ENCODE measurements at regions not wholly inside any gene's neighbourhood (a gene's known extent, or its start where the extent isn't known, plus 50 kb on each side); places are given as distances from the start of the nearest gene placed in this dataset.

DNA sequence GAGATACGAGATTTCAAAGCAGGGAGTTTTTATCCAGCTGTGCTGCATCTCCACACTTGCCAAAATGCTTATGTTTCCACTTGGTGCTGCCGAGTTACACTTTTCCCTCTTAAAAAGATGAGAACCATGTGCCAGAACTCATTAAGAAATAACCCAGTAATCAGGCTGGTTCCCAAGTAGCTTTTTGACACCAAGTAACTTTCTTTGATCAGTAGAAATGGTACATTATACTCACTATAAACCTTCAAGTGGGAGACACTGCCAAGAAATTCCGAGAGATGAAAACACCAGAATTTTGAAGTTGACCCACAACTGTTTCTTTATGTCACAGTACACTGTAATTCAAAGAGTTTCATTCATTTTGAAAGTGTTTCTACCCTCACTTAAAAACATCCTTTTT is 164.6 kb upstream of the CCDC54 start:
- CTCF ChIA-PET: interaction anchor here (0.6 to 4.7 kb wide), 4 partner anchors 16 to 1220 kb away, joined by 3 to 37 read pairs (median 4); no protein-coding TSS in a partner anchor
- Mint-ChIP-seq H3K4me3 (ENCODE audit: unreplicated experiment) (no peak overlapping the region), H3K27ac (ENCODE audit: low read depth, unreplicated experiment) (peak overlapping the region; percentile 18), H3K9me3 (ENCODE audit: unreplicated experiment) (no peaks in the 10 kb centered on the region), H3K27me3 (ENCODE audit: insufficient read depth, unreplicated experiment) (no peaks in the 10 kb centered on the region), H3K4me1 (ENCODE audit: insufficient read depth, unreplicated experiment) (peaks cover 51% of the 10 kb centered on the region), H3K36me3 (ENCODE audit: insufficient read depth, unreplicated experiment) (no peaks in the 10 kb centered on the region)
- POLR2A ChIA-PET: interaction anchor here (1.0 to 3.3 kb wide), 3 partner anchors 12 to 24 kb away, joined by 3 to 24 read pairs (median 4); no protein-coding TSS in a partner anchor
- DNase-seq (ENCODE audit: unreplicated experiment): no peak
- intact Hi-C loops (cut with micrococcal nuclease): no loop called here
- no TSS peak for BruUV-seq (replicated peaks)
- TF ChIP-seq, protein P1, sequence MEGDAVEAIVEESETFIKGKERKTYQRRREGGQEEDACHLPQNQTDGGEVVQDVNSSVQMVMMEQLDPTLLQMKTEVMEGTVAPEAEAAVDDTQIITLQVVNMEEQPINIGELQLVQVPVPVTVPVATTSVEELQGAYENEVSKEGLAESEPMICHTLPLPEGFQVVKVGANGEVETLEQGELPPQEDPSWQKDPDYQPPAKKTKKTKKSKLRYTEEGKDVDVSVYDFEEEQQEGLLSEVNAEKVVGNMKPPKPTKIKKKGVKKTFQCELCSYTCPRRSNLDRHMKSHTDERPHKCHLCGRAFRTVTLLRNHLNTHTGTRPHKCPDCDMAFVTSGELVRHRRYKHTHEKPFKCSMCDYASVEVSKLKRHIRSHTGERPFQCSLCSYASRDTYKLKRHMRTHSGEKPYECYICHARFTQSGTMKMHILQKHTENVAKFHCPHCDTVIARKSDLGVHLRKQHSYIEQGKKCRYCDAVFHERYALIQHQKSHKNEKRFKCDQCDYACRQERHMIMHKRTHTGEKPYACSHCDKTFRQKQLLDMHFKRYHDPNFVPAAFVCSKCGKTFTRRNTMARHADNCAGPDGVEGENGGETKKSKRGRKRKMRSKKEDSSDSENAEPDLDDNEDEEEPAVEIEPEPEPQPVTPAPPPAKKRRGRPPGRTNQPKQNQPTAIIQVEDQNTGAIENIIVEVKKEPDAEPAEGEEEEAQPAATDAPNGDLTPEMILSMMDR (IDR thresholded peaks at IDR 0.05; ENCODE audit: unreplicated experiment): no peak

DNA sequence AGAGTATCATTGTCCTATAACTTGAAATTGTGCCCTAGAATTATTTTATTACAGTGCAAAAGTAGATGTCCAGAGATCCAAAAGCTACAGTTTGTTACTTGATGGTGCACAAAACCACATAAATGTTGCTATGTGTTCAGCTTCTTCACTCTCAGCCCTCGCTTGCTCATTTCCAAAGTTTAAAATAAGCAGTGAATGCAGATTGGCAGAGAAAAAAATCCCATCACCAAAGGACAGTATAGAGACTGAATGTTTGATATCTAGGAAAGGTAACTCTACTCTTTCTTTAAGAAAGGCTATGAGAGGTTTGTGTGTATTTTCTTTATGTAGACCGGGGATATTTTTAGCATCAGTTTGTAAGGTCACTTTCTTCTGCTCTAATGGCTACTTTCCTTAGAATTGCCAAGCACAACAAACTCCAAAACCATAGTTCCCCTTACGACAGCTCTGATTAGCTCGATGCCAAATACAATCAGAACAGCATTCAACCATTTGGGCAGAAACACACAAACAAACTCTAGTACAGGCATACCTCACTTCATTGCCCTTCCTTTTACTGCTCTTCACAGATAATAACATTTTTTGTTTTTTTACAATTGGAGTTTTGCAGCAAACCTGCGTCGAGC is 164.1 kb upstream of the CCDC54 start:
- POLR2A ChIA-PET: interaction anchor here (0.7 to 4.2 kb wide), 6 partner anchors 11 to 218 kb away, joined by 3 to 37 read pairs (median 14); no protein-coding TSS in a partner anchor

DNA sequence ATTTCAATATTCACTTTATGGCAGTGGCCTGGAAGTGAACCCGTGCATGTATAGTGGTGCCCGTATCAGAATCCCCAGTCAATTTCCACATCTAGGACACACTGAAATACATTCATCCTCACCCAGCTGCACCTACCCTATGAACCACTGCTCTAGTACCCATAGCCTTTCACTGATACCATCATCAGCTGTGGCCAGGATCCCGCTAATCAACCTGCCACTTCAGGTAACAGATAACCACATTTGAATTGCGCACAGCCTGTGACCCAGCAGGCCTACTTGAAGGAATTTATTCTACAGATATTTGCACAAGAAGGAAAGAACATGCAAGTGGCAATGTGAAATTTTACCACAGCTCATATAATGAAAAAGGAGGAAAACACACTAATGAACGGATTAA is 161.0 kb upstream of the CCDC54 start:
- H3K9me3 Mint-ChIP-seq (ENCODE audit: unreplicated experiment): no peaks in the 10 kb centered on the region
- DNase-seq (ENCODE audit: unreplicated experiment): no peak
- peaks cover 38% of the 10 kb centered on the region for H3K4me1 Mint-ChIP-seq (ENCODE audit: insufficient read depth, unreplicated experiment)
- peak overlapping the region; percentile 90 for H3K27ac Mint-ChIP-seq (ENCODE audit: low read depth, unreplicated experiment)
- TF ChIP-seq, protein P1 (IDR thresholded peaks at IDR 0.05; ENCODE audit: unreplicated experiment): no peak
- intact Hi-C loops (cut with micrococcal nuclease): no loop called here
- H3K27me3 Mint-ChIP-seq (ENCODE audit: insufficient read depth, unreplicated experiment): no peaks in the 10 kb centered on the region
- POLR2A ChIA-PET: interaction anchor here (0.9 to 4.2 kb wide), 9 partner anchors 8 to 308 kb away, joined by 3 to 40 read pairs (median 5); no protein-coding TSS in a partner anchor
- CTCF ChIA-PET: interaction anchor here (0.6 to 4.7 kb wide), 6 partner anchors 9 to 475 kb away, joined by 3 to 37 read pairs (median 4); no protein-coding TSS in a partner anchor
- no peaks in the 10 kb centered on the region for H3K36me3 Mint-ChIP-seq (ENCODE audit: insufficient read depth, unreplicated experiment)
- H3K4me3 Mint-ChIP-seq (ENCODE audit: unreplicated experiment): peak overlapping the region; percentile 28
- BruUV-seq (replicated peaks): no TSS peak

More for the DNA sequence above, 164.1 kb upstream of the CCDC54 start:
- no peak overlapping the region for H3K4me3 Mint-ChIP-seq (ENCODE audit: unreplicated experiment)
- DNase-seq (ENCODE audit: unreplicated experiment): no peak
- H3K27ac Mint-ChIP-seq (ENCODE audit: low read depth, unreplicated experiment): peak overlapping the region; percentile 18
- no TSS peak for BruUV-seq (replicated peaks)
- CTCF ChIA-PET: interaction anchor here (0.6 to 4.7 kb wide), 3 partner anchors 16 to 26 kb away, joined by 3 to 37 read pairs (median 3); no protein-coding TSS in a partner anchor
- TF ChIP-seq, protein P1 (IDR thresholded peaks at IDR 0.05; ENCODE audit: unreplicated experiment): no peak
- H3K27me3 Mint-ChIP-seq (ENCODE audit: insufficient read depth, unreplicated experiment): no peaks in the 10 kb centered on the region
- intact Hi-C loops (cut with micrococcal nuclease): no loop called here
- H3K36me3 Mint-ChIP-seq (ENCODE audit: insufficient read depth, unreplicated experiment): no peaks in the 10 kb centered on the region
- peaks cover 45% of the 10 kb centered on the region for H3K4me1 Mint-ChIP-seq (ENCODE audit: insufficient read depth, unreplicated experiment)
- no peaks in the 10 kb centered on the region for H3K9me3 Mint-ChIP-seq (ENCODE audit: unreplicated experiment)

DNA sequence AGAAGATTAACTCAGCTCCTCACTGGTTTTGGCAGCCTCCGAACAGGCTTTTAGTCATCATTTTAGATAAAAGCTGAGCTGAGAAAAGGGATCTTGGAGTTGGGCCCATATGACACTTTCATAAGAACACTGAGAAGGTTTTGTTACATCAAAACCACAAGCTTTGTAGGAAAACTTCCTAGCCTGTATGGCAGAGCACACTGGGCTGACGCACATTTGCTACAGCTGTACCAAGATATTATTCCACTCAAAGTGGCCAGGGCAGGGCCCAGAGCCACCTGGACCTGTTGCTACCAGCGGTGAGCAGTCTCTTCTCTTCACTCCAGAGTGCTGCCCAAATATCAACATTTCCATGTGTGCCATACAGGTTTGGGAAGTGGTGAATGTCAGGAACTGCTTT is 160.5 kb upstream of the CCDC54 start:
- peak overlapping the region; percentile 90 for H3K27ac Mint-ChIP-seq (ENCODE audit: low read depth, unreplicated experiment)
- POLR2A ChIA-PET: interaction anchor here (0.9 to 4.2 kb wide), 9 partner anchors 8 to 308 kb away, joined by 3 to 40 read pairs (median 5); no protein-coding TSS in a partner anchor
- BruUV-seq (replicated peaks): TSS peak; percentile 91
- peaks cover 35% of the 10 kb centered on the region for H3K4me1 Mint-ChIP-seq (ENCODE audit: insufficient read depth, unreplicated experiment)
- TF ChIP-seq, protein P1 (IDR thresholded peaks at IDR 0.05; ENCODE audit: unreplicated experiment): no peak
- H3K9me3 Mint-ChIP-seq (ENCODE audit: unreplicated experiment): no peaks in the 10 kb centered on the region
- H3K36me3 Mint-ChIP-seq (ENCODE audit: insufficient read depth, unreplicated experiment): no peaks in the 10 kb centered on the region
- intact Hi-C loops (cut with micrococcal nuclease): no loop called here
- peak overlapping the region; percentile 28 for H3K4me3 Mint-ChIP-seq (ENCODE audit: unreplicated experiment)
- CTCF ChIA-PET: interaction anchor here (0.6 to 4.7 kb wide), 6 partner anchors 9 to 763 kb away, joined by 3 to 37 read pairs (median 4); no protein-coding TSS in a partner anchor
- peak; percentile 95 for DNase-seq (ENCODE audit: unreplicated experiment)
- H3K27me3 Mint-ChIP-seq (ENCODE audit: insufficient read depth, unreplicated experiment): no peaks in the 10 kb centered on the region
